ENCODE measurements at regions not wholly inside any gene's neighbourhood (a gene's known extent, or its start where the extent isn't known, plus 50 kb on each side); places are given as distances from the start of the nearest gene placed in this dataset.
A peak's percentile ranks its signal among the peaks of the same experiment; 100 is the strongest.

GRCh38 chr4:100938698-100939097 is 408.6 kb downstream of the PPP3CA start:
- no peaks in the 10 kb centered on the region for H3K79me2 ChIP-seq (ENCODE audit: insufficient read depth, low read length)
- no peak overlapping the region for H2AFZ ChIP-seq (ENCODE audit: low read length)
- H3K27me3 ChIP-seq (ENCODE audit: insufficient read depth, low read length): no peaks in the 10 kb centered on the region
- H3K9me3 ChIP-seq (ENCODE audit: low read length): peaks cover 10% of the 10 kb centered on the region
- H3F3A ChIP-seq (ENCODE audit: insufficient read depth, low read length): no peaks in the 10 kb centered on the region; the same call in 1 of the 2 replicates
- H3K27ac ChIP-seq (ENCODE audit: low read depth, low read length, poor library complexity, severe bottlenecking): no peak overlapping the region
- H3K4me3 ChIP-seq (ENCODE audit: low read depth, low read length, poor library complexity, severe bottlenecking): no peak overlapping the region
- H3K9me2 ChIP-seq (ENCODE audit: low read depth, low read length): no peaks in the 10 kb centered on the region
- no peak overlapping the region for H3K9ac ChIP-seq (ENCODE audit: low read length)
- H3K36me3 ChIP-seq (ENCODE audit: insufficient read depth, low read length): no peaks in the 10 kb centered on the region
- no peak overlapping the region for H3K4me2 ChIP-seq (ENCODE audit: low read length)
- TF ChIP-seq CTCF (IDR thresholded peaks at IDR 0.05; ENCODE audit: low read length): no peak
- no peak for TF ChIP-seq EZH2 (IDR thresholded peaks at IDR 0.05; ENCODE audit: borderline replicate concordance, low read length)
- H4K20me1 ChIP-seq (ENCODE audit: insufficient read depth, low read length): no peaks in the 10 kb centered on the region
- no peaks in the 10 kb centered on the region for H3K4me1 ChIP-seq (ENCODE audit: insufficient read depth, low read length, severe bottlenecking)

GRCh38 chr4:100936661-100937375 is 410.5 kb downstream of the PPP3CA start:
- no peaks in the 10 kb centered on the region for H3K9me2 ChIP-seq (ENCODE audit: low read depth, low read length)
- no peak overlapping the region for H3K27ac ChIP-seq (ENCODE audit: low read depth, low read length, poor library complexity, severe bottlenecking)
- H2AFZ ChIP-seq (ENCODE audit: low read length): no peak overlapping the region
- no peaks in the 10 kb centered on the region for H3K9me3 ChIP-seq (ENCODE audit: low read length)
- no peaks in the 10 kb centered on the region for H3K4me1 ChIP-seq (ENCODE audit: insufficient read depth, low read length, severe bottlenecking)
- no peak overlapping the region for H3K4me2 ChIP-seq (ENCODE audit: low read length)
- no peaks in the 10 kb centered on the region; the same call in 1 of the 2 replicates for H3F3A ChIP-seq (ENCODE audit: insufficient read depth, low read length)
- TF ChIP-seq CTCF (IDR thresholded peaks at IDR 0.05; ENCODE audit: low read length) (no peak), EZH2 (IDR thresholded peaks at IDR 0.05; ENCODE audit: borderline replicate concordance, low read length) (no peak)
- H3K27me3 ChIP-seq (ENCODE audit: insufficient read depth, low read length): no peaks in the 10 kb centered on the region
- H3K36me3 ChIP-seq (ENCODE audit: insufficient read depth, low read length): no peaks in the 10 kb centered on the region
- no peak overlapping the region for H3K4me3 ChIP-seq (ENCODE audit: low read depth, low read length, poor library complexity, severe bottlenecking)
- no peak overlapping the region for H3K9ac ChIP-seq (ENCODE audit: low read length)
- no peaks in the 10 kb centered on the region for H3K79me2 ChIP-seq (ENCODE audit: insufficient read depth, low read length)
- no peaks in the 10 kb centered on the region for H4K20me1 ChIP-seq (ENCODE audit: insufficient read depth, low read length)

GRCh38 chr4:100935090-100935489 is 412.2 kb downstream of the PPP3CA start:
- peak; percentile 62 for TF ChIP-seq CTCF (IDR thresholded peaks at IDR 0.05; ENCODE audit: low read length)
- TF ChIP-seq EZH2 (IDR thresholded peaks at IDR 0.05; ENCODE audit: borderline replicate concordance, low read length): no peak
- no peak overlapping the region for H3K4me2 ChIP-seq (ENCODE audit: low read length)
- no peaks in the 10 kb centered on the region for H3F3A ChIP-seq (ENCODE audit: insufficient read depth, low read length)
- no peak overlapping the region for H2AFZ ChIP-seq (ENCODE audit: low read length)
- no peaks in the 10 kb centered on the region for H3K9me2 ChIP-seq (ENCODE audit: low read depth, low read length)
- no peaks in the 10 kb centered on the region for H3K9me3 ChIP-seq (ENCODE audit: low read length)
- no peak overlapping the region for H3K4me3 ChIP-seq (ENCODE audit: low read depth, low read length, poor library complexity, severe bottlenecking)
- no peak overlapping the region for H3K27ac ChIP-seq (ENCODE audit: low read depth, low read length, poor library complexity, severe bottlenecking)
- no peaks in the 10 kb centered on the region for H4K20me1 ChIP-seq (ENCODE audit: insufficient read depth, low read length)
- no peaks in the 10 kb centered on the region for H3K79me2 ChIP-seq (ENCODE audit: insufficient read depth, low read length)
- H3K36me3 ChIP-seq (ENCODE audit: insufficient read depth, low read length): no peaks in the 10 kb centered on the region
- H3K4me1 ChIP-seq (ENCODE audit: insufficient read depth, low read length, severe bottlenecking): no peaks in the 10 kb centered on the region
- H3K9ac ChIP-seq (ENCODE audit: low read length): no peak overlapping the region
- H3K27me3 ChIP-seq (ENCODE audit: insufficient read depth, low read length): no peaks in the 10 kb centered on the region
